ENCODE measurements at regions not wholly inside any gene's neighbourhood (a gene's known extent, or its start where the extent isn't known, plus 50 kb on each side); places are given as distances from the start of the nearest gene placed in this dataset.

- no peak for TF ChIP-seq RBBP5 (IDR thresholded peaks at IDR 0.05; ENCODE audit: borderline replicate concordance, low read depth, low read length)
- no peak for TF ChIP-seq MAX (IDR thresholded peaks at IDR 0.05)
- no peak for TF ChIP-seq SRF (IDR thresholded peaks at IDR 0.05; ENCODE audit: low read depth, low read length)
- no peak for TF ChIP-seq NRF1 (IDR thresholded peaks at IDR 0.05; ENCODE audit: low read depth, low read length)
- no peak for TF ChIP-seq TBP (IDR thresholded peaks at IDR 0.05; ENCODE audit: low read depth, low read length)
- no peak for TF ChIP-seq TAF1 (IDR thresholded peaks at IDR 0.05; ENCODE audit: low read depth, low read length)
These were observed 1398.5 kb upstream of the CELF4 start (continued) for GRCh38 chr18:38963943-38964660.

Measured in H1 (cell line).